Right lobe of liver (tissue), 4 donors: ENCODE measurements at regions not wholly inside any gene's neighbourhood (a gene's known extent, or its start where the extent isn't known, plus 50 kb on each side); places are given as distances from the start of the nearest gene placed in this dataset.

Source experiments
- POLR2A ChIP-seq: fragments of 450-650 bp; IDR thresholded peaks from one replicate; pipeline ENCODE4 v1.6.1; 2017; ENCODE audit warnings: antibody characterized with exemption, mild to moderate bottlenecking
- TF ChIP-seq, protein P1 (sequence below), 4 donors: fragments of 200-600 bp in 3 of 4; fragments of 450-650 bp in 1 of 4; IDR thresholded peaks; one replicate each; pipeline versions ENCODE4 v1.5.1 to v1.8.0; 2016 to 2022; ENCODE audit warnings: antibody characterized with exemption in 4 of 4, mild to moderate bottlenecking in 2 of 4
- donor health status: DM: no; HTN: no; CAD: no.
- donor health status: DM: no; HTN: no; CAD: no.
- donor health status: DM: no; HTN: yes; CAD: no.

- TF ChIP-seq, protein P1, sequence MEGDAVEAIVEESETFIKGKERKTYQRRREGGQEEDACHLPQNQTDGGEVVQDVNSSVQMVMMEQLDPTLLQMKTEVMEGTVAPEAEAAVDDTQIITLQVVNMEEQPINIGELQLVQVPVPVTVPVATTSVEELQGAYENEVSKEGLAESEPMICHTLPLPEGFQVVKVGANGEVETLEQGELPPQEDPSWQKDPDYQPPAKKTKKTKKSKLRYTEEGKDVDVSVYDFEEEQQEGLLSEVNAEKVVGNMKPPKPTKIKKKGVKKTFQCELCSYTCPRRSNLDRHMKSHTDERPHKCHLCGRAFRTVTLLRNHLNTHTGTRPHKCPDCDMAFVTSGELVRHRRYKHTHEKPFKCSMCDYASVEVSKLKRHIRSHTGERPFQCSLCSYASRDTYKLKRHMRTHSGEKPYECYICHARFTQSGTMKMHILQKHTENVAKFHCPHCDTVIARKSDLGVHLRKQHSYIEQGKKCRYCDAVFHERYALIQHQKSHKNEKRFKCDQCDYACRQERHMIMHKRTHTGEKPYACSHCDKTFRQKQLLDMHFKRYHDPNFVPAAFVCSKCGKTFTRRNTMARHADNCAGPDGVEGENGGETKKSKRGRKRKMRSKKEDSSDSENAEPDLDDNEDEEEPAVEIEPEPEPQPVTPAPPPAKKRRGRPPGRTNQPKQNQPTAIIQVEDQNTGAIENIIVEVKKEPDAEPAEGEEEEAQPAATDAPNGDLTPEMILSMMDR (IDR thresholded peaks at IDR 0.05): no peak
- TF ChIP-seq POLR2A: no peak
Observed at GRCh38 chr4:81647388-81647787, 175.7 kb upstream of the RASGEF1B start.
